Skeletal muscle cell (primary cell): ENCODE measurements at regions not wholly inside any gene's neighbourhood (a gene's known extent, or its start where the extent isn't known, plus 50 kb on each side); places are given as distances from the start of the nearest gene placed in this dataset.

Experiments used
- DNase-seq: peaks from one replicate; pipeline ENCODE4 v3.0.0-alpha.2; 2010; ENCODE audit warnings: low read depth
- H3K4me3 ChIP-seq: 2 replicates; pipeline ENCODE4 v1.5.1; 2011; ENCODE audit warnings: low read depth, mild to moderate bottlenecking, control low read depth, low read length, moderate library complexity

DNA sequence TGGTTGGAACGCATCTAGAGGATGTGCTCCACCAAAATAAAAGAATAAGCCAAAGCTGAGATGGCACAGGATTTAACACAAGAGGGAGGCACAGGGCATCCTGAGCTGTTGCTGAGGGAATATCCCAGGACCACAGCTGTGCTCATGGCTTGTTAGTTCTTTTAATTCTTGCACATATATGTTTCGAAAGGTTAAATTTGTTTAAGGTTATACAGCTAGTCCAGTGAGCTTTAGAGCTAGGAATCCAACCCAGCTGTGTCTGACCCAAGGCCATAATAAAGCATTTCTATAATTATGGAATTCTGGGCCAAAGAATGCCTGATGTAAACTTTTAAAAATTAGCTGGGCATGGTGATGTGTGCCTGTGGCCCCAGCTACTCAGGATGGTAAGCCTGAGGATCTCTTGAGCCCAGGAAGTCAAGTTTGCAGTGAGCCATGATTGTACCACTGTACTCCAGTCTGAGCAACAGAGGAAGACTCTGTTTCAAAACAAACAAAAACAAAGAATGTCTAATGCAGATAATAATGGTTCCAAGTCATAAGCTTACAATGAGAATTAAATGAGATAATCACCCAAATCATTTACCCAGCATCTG is 66.4 kb upstream of the CCBE1 start:
- DNase-seq, result no peak
- H3K4me3 ChIP-seq, result no peak overlapping the region

DNA sequence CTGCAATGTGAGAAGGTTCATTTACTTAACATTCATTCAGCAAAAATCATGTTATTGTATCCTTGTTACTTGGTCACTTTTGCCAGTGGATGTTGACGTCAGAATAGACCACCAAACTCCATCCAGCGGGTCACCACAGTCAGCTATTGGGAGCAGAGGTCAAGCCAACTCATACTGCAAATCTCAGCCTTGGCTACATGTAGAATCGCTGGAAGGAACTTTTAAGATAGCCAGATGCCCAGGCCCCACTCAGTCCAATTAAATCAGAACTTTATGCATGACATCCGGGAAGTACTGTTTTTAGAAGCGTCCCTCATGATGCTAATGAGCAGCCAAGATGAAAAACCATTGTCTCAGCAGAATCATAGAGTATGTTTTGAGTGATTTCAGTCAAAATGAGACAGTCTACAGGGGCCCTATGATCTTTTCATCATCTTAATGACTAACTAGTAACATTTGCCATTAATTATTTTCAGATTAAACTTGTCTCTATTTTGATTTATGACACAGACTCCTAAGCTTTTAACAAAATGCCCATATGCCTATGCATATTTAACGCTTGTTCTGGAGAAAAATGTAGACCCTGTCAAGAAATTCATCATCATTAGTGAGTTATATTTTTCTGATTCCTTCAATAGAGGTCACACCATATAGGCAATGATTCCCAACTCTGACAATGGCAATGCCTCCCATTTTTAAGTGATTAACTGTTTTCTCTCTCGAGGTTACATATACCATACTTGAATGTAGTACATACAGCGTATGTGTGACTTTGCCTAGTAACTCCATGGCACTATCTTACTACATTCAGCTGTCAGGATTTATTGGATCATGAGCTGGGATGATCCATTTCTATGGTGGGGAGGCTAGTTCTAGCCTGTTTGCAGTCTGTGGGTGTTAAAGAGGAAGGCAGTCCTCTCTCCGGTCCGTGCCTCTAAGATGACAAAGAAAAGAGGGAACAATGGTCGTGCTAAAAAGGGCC is 63.7 kb upstream of the CCBE1 start:
- no peak overlapping the region for H3K4me3 ChIP-seq
- no peak for DNase-seq

- no peak for DNase-seq
- no peak overlapping the region for H3K4me3 ChIP-seq
Measured at GRCh38 chr18:59760212-59760611, 63.0 kb upstream of the CCBE1 start.

GRCh38 chr18:59758837-59759236 is 61.6 kb upstream of the CCBE1 start:
- H3K4me3 ChIP-seq, result no peak overlapping the region
- DNase-seq, result no peak

DNA sequence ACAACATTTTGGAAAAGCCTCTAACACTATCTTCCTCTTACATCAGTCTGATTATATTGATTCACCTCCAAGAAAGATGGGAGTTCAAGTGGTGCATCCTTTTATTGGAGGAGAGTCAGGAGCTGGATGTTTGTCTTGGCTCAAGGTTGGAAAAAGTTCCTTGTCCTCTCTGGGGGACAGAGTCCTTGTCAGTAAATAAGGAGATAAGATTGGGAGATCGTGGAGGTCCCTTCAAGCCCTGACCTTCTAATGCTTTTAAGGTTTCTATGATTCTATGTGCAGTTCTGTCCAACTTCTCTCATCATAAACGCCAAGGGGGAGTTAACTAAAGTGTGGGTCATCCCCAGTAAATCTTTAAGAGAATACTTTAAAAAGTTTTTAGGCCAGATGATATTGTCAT is 60.9 kb upstream of the CCBE1 start:
- H3K4me3 ChIP-seq, result no peak overlapping the region
- no peak for DNase-seq

- no peak for DNase-seq
- H3K4me3 ChIP-seq, result no peak overlapping the region
Measured at GRCh38 chr18:59752666-59753065, 55.4 kb upstream of the CCBE1 start.

- H3K4me3 ChIP-seq, result no peak overlapping the region
- DNase-seq, result no peak
Measured at GRCh38 chr18:59751186-59751585, 54.0 kb upstream of the CCBE1 start.

- DNase-seq, result peak; percentile 54
- H3K4me3 ChIP-seq, result no peak overlapping the region
Measured at GRCh38 chr18:59748628-59749360, 51.6 kb upstream of the CCBE1 start.
